ENCODE measurements at regions not wholly inside any gene's neighbourhood (a gene's known extent, or its start where the extent isn't known, plus 50 kb on each side); places are given as distances from the start of the nearest gene placed in this dataset.

DNA sequence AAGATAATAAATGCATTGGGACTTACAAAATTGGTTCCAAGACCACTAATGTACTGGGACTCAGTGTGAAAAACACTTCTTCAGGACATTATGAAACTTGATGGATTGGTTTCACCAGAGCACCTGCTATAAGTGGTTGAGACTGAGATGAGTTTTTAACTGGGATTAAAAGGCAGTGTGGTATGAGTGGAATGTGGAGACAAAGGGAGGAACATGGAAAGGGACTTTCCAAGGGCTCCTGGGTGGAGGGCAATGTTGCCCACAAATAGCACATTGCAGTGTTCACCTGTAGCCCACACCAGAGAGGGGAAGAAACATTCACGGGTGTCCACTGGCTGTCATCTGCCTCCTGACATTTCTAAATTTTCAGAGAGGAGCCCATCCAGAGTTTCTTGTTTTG, 253.3 kb upstream of the TANK start:
- peak; percentile 36 for DNase-seq (ENCODE audit: low read depth)
- TF ChIP-seq, protein P1, sequence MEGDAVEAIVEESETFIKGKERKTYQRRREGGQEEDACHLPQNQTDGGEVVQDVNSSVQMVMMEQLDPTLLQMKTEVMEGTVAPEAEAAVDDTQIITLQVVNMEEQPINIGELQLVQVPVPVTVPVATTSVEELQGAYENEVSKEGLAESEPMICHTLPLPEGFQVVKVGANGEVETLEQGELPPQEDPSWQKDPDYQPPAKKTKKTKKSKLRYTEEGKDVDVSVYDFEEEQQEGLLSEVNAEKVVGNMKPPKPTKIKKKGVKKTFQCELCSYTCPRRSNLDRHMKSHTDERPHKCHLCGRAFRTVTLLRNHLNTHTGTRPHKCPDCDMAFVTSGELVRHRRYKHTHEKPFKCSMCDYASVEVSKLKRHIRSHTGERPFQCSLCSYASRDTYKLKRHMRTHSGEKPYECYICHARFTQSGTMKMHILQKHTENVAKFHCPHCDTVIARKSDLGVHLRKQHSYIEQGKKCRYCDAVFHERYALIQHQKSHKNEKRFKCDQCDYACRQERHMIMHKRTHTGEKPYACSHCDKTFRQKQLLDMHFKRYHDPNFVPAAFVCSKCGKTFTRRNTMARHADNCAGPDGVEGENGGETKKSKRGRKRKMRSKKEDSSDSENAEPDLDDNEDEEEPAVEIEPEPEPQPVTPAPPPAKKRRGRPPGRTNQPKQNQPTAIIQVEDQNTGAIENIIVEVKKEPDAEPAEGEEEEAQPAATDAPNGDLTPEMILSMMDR (conservative IDR thresholded peaks at IDR 0.05; ENCODE audit: low read depth, low read length) = no peak
- H3K4me3 ChIP-seq (ENCODE audit: low read depth, low read length) = no peak overlapping the region

DNA sequence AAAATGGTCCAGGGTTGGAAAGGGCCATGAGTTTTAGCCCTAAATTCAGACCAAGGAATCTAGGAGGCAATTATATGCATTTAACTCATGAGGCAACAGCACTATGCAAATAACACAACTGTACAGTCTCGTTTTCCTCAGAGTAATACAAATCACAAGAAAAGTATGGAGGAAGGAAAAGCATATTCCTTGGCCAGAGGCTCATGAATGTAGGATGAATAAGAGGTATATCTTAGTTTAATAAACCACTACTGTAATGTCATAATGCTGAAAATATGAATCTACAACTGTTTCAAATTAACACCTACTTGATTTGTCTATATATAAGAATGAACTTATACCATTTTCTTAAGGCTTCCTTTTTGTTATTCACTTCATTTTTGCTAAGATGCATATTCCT, 252.5 kb upstream of the TANK start:
- DNase-seq (ENCODE audit: low read depth) = no peak

DNA sequence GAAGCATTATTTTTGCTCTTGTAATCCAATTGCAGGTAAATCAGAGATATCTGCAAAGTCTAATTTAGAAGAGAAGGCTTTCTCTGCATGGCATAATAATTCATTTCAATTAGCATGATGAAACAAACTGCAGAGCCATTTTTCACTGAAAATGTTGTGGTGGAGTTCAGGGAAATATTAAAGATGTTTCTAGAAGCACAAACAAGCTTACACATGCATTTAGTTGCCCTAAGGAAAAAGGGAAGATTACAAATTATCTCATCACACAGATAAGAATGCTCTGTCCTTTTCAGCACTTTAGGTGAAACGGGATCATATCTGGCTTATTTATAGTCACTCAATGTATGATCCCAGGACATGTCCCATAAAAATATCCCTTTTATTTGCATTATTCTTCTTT, 252.1 kb upstream of the TANK start:
- TF ChIP-seq, protein P1 (conservative IDR thresholded peaks at IDR 0.05; ENCODE audit: low read depth, low read length) = no peak
- DNase-seq (ENCODE audit: low read depth) = no peak
- no peak overlapping the region for H3K4me3 ChIP-seq (ENCODE audit: low read depth, low read length)

More for the DNA sequence above, 252.5 kb upstream of the TANK start:
- no peak overlapping the region for H3K4me3 ChIP-seq (ENCODE audit: low read depth, low read length)
- TF ChIP-seq, protein P1 (conservative IDR thresholded peaks at IDR 0.05; ENCODE audit: low read depth, low read length) = no peak

DNA sequence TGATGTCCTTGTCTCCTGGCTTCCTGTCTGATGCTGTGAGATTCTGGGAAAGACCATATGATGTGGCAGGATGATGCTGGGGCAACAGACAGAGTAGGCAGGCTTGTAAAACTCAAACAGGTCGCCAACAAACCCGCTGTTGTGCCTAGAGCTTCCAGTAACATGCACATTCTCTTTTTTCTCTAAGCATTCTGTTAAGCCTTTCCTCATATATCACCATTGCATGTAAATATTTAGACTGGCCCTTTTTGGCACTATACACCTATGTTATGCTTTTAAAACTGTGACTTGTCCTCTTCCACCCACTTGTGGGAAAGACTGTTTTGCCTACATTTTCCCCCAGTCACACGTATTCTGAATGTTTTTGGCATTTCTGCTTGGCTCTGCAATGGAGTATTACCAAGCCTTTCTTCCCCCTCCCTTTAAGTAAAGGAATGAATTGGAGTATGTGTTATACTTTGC, 250.4 kb upstream of the TANK start:
- no peak for DNase-seq (ENCODE audit: low read depth)
- no peak overlapping the region for H3K4me3 ChIP-seq (ENCODE audit: low read depth, low read length)
- TF ChIP-seq, protein P1 (conservative IDR thresholded peaks at IDR 0.05; ENCODE audit: low read depth, low read length) = no peak

DNA sequence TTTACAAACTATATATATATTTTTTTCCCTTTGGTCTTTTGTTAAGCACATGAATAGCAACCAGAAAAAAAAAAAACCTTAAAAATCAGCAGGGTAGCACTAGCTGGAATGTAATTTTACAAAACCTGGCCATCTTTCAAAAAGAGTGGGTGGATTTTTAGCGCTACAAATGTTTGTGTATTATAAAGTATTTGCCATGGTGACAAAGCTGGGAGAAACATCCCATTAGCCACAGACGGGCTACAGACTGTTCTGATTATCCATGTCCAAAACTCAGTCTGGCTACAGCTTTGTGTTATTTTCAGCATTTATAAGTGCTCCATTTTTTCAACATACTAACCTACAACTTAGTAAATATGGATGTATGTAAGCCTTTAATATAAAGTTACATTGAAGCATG, 249.5 kb upstream of the TANK start:
- TF ChIP-seq, protein P1 (conservative IDR thresholded peaks at IDR 0.05; ENCODE audit: low read depth, low read length) = no peak
- no peak overlapping the region for H3K4me3 ChIP-seq (ENCODE audit: low read depth, low read length)
- no peak for DNase-seq (ENCODE audit: low read depth)

DNA sequence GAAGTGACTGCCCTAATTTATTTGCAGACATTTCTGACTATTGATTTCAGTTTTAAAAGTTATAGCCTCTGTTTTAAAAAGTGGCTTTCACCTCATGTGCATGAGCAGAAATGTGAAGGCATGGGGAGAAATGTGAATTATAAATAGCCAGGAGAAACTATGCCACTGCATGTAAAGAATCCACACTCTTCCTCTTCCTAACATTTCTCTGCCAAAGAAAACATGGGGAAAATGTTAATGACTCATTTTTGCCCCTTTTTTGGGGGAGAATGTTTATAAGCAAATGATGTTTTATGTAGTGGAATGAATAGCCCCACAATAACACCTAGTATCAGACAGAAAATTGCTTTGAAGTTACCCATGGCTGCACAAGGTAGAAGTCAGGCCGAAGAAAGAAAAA, 249.0 kb upstream of the TANK start:
- TF ChIP-seq, protein P1 (conservative IDR thresholded peaks at IDR 0.05; ENCODE audit: low read depth, low read length) = no peak
- no peak for DNase-seq (ENCODE audit: low read depth)

DNA sequence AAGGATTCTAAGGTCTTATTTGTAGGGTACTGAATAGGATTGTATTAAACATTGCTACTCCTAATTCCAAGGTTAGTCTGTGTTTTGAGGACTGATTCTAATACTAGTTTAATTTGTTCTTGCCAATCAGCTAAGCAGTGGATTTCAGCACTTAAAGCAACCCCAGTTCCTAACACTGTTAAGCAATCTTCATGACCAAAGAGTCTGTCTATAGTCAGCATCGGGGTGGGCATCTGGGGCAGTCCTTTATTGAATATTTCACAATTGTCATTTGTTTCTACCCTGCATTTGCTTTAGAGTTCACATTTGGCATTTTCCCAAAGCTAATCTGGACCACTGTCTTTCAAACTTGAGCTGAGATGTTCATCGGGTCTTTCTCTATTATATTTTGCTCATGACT, 248.0 kb upstream of the TANK start:
- TF ChIP-seq, protein P1 (conservative IDR thresholded peaks at IDR 0.05; ENCODE audit: low read depth, low read length) = no peak
- no peak for DNase-seq (ENCODE audit: low read depth)
- H3K4me3 ChIP-seq (ENCODE audit: low read depth, low read length) = no peak overlapping the region

More for the DNA sequence above, 249.0 kb upstream of the TANK start:
- H3K4me3 ChIP-seq (ENCODE audit: low read depth, low read length) = no peak overlapping the region

Measured in epithelial cell of proximal tubule (primary cell).